IMR-90 (cell line): ENCODE measurements at regions not wholly inside any gene's neighbourhood (a gene's known extent, or its start where the extent isn't known, plus 50 kb on each side); places are given as distances from the start of the nearest gene placed in this dataset.

ENCODE experiments used
- ATAC-seq: fragments of 200-7000 bp; cut with Tn5 transposase; 2 replicates; pipeline ENCODE4 v1.9.1; 2020; ENCODE audit warnings: low read depth, mild to moderate bottlenecking, moderate library complexity
- BruUV-seq: library from RNA; stranded (reverse); fragments of 400-500 nt; replicated peaks from 2 replicates; lab custom pipeline; 2021; lab: Mats Ljungman, UMichigan
- CTCF ChIA-PET: fragments of 300-600 bp; formaldehyde crosslinking; extraction: SDS; loops from one replicate; lab custom pipeline; 2021; ENCODE audit warnings: antibody characterized with exemption; lab: Yijun Ruan, JAX
- POLR2A ChIA-PET: fragments of 300-600 bp; sonication (Branson Sonifier 250); formaldehyde crosslinking; loops from one replicate; lab custom pipeline; 2022; ENCODE audit warnings: antibody characterized with exemption; ENCODE audit not compliant: unreplicated experiment; lab: Charles Lee
- DNase-seq: peaks from one replicate; pipeline ENCODE4 v3.0.0; 2013
- H2AFZ ChIP-seq: replicated peaks from 2 replicates; pipeline ENCODE3; 2013; ENCODE audit warnings: low read length, mild to moderate bottlenecking; ENCODE audit not compliant: poor library complexity
- H2AK5ac ChIP-seq: 2 replicates; pipeline ENCODE4 v1.6.1; 2013; ENCODE audit warnings: low read depth, low read length, inconsistent platforms
- H2AK9ac ChIP-seq: replicated peaks from 2 replicates; pipeline ENCODE3; 2013; ENCODE audit warnings: mild to moderate bottlenecking, low read depth, low read length, moderate library complexity; ENCODE audit not compliant: poor library complexity
- H2BK120ac ChIP-seq: 2 replicates; pipeline ENCODE4 v1.6.1; 2013; ENCODE audit warnings: low read depth, low read length, inconsistent platforms
- H2BK15ac ChIP-seq: 3 replicates; pipeline ENCODE4 v1.6.1; 2013; ENCODE audit warnings: low read depth, low read length, inconsistent platforms
- H2BK20ac ChIP-seq: 2 replicates; pipeline ENCODE4 v1.6.1; 2013; ENCODE audit warnings: low read depth, mild to moderate bottlenecking, inconsistent platforms, low read length, moderate library complexity
- H2BK5ac ChIP-seq: 2 replicates; pipeline ENCODE4 v1.6.1; 2013; ENCODE audit warnings: mild to moderate bottlenecking, low read depth, low read length, inconsistent platforms; ENCODE audit not compliant: poor library complexity, severe bottlenecking
- H3K14ac ChIP-seq: replicated peaks from 2 replicates; pipeline ENCODE4 v1.6.1; 2013; ENCODE audit warnings: low read depth, low read length, inconsistent platforms
- H3K18ac ChIP-seq: 2 replicates; pipeline ENCODE4 v1.6.1; 2013; ENCODE audit warnings: low read depth, low read length, control low read depth
- H3K23ac ChIP-seq: 2 replicates; pipeline ENCODE4 v1.6.1; 2013; ENCODE audit warnings: low read depth, low read length, inconsistent platforms
- H3K27ac ChIP-seq: 2 replicates; pipeline ENCODE4 v1.5.1; 2013; ENCODE audit warnings: mild to moderate bottlenecking, control low read depth, low read length; ENCODE audit not compliant: insufficient read depth
- H3K27me3 ChIP-seq: 2 replicates; pipeline ENCODE4 v1.6.1; 2013; ENCODE audit warnings: low read length; ENCODE audit not compliant: control insufficient read depth, insufficient read depth
- H3K36me3 ChIP-seq: 2 replicates; pipeline ENCODE4 v1.6.1; 2013; ENCODE audit warnings: low read length, mixed read lengths; ENCODE audit not compliant: control insufficient read depth, insufficient read depth
- H3K4ac ChIP-seq: 2 replicates; pipeline ENCODE4 v1.6.1; 2013; ENCODE audit warnings: low read depth, low read length, inconsistent platforms
- H3K4me1 ChIP-seq: 2 replicates; pipeline ENCODE4 v1.6.1; 2013; ENCODE audit warnings: low read length, mixed read lengths; ENCODE audit not compliant: control insufficient read depth, insufficient read depth
- H3K4me2 ChIP-seq: 2 replicates; pipeline ENCODE4 v1.6.1; 2013; ENCODE audit warnings: low read depth, mild to moderate bottlenecking, control low read depth, low read length, moderate library complexity
- H3K4me3 ChIP-seq: 2 replicates; pipeline ENCODE4 v1.5.1; 2013; ENCODE audit warnings: low read depth, mild to moderate bottlenecking, control low read depth, low read length, moderate library complexity; ENCODE audit not compliant: insufficient read depth
- H3K56ac ChIP-seq: 2 replicates; pipeline ENCODE4 v1.6.1; 2013; ENCODE audit warnings: low read length, inconsistent platforms; ENCODE audit not compliant: insufficient read depth; ENCODE audit errors: extremely low read depth
- H3K79me1 ChIP-seq, 2 experiments: 2 replicates each; pipeline ENCODE4 v1.6.1; 2013; ENCODE audit warnings: low read length in 2 of 2, inconsistent platforms in 1 of 2, low read depth in 1 of 2
- H3K9ac ChIP-seq: 2 replicates; pipeline ENCODE4 v1.6.1; 2013; ENCODE audit warnings: low read depth, low read length, control low read depth
- H3K9me1 ChIP-seq: 2 replicates; pipeline ENCODE4 v1.6.1; 2013; ENCODE audit warnings: low read length, inconsistent platforms; ENCODE audit not compliant: insufficient read depth
- H3K9me3 ChIP-seq: 2 replicates; pipeline ENCODE4 v1.6.1; 2013; ENCODE audit warnings: low read length; ENCODE audit not compliant: control insufficient read depth, insufficient read depth
- H4K20me1 ChIP-seq: 2 replicates; pipeline ENCODE4 v1.6.1; 2013; ENCODE audit warnings: low read length, inconsistent platforms; ENCODE audit not compliant: insufficient read depth
- H4K5ac ChIP-seq: 2 replicates; pipeline ENCODE4 v1.6.1; 2013; ENCODE audit warnings: mild to moderate bottlenecking, low read depth, low read length, control low read depth
- H4K8ac ChIP-seq, 2 experiments: 2 replicates each; pipeline ENCODE4 v1.6.1; 2013; ENCODE audit warnings: low read depth in 2 of 2, low read length in 2 of 2, control low read depth in 1 of 2, inconsistent platforms in 1 of 2
- H4K91ac ChIP-seq: 2 replicates; pipeline ENCODE4 v1.6.1; 2013; ENCODE audit warnings: low read depth, low read length, inconsistent platforms; ENCODE audit not compliant: insufficient read depth
- BHLHE40 ChIP-seq: fragments of 150-350 bp; IDR thresholded peaks from 2 replicates; pipeline ENCODE4 v1.6.1; 2016; ENCODE audit warnings: mild to moderate bottlenecking, low read depth, low read length
- CEBPB ChIP-seq: IDR thresholded peaks from 2 replicates; pipeline ENCODE4 v1.6.1; 2012; ENCODE audit warnings: low read depth, low read length, improper control_type of control experiment
- CHD1 ChIP-seq: IDR thresholded peaks from 2 replicates; pipeline ENCODE4 v1.6.1; 2012; ENCODE audit warnings: low read depth, low read length, improper control_type of control experiment
- FOS ChIP-seq: fragments of 150-350 bp; IDR thresholded peaks from 2 replicates; pipeline ENCODE4 v1.6.1; 2016; ENCODE audit warnings: low read depth, low read length
- MAFK ChIP-seq: IDR thresholded peaks from 2 replicates; pipeline ENCODE4 v1.6.1; 2012; ENCODE audit warnings: low read depth, low read length, improper control_type of control experiment
- MAZ ChIP-seq: IDR thresholded peaks from 2 replicates; pipeline ENCODE4 v1.6.1; 2012; ENCODE audit warnings: low read depth, mild to moderate bottlenecking, low read length, improper control_type of control experiment, moderate library complexity, borderline replicate concordance
- MXI1 ChIP-seq: IDR thresholded peaks from 2 replicates; pipeline ENCODE4 v1.6.1; 2012; ENCODE audit warnings: low read depth, mild to moderate bottlenecking, low read length, moderate library complexity, borderline replicate concordance
- NFE2L2 ChIP-seq: fragments of 150-350 bp; IDR thresholded peaks from 2 replicates; pipeline ENCODE4 v1.6.1; 2016; ENCODE audit warnings: low read depth, mild to moderate bottlenecking, low read length
- POLR2A ChIP-seq: IDR thresholded peaks from 2 replicates; pipeline ENCODE4 v1.6.1; 2012; ENCODE audit warnings: mild to moderate bottlenecking, low read depth, low read length
- RAD21 ChIP-seq: IDR thresholded peaks from 2 replicates; pipeline ENCODE4 v1.6.1; 2012; ENCODE audit warnings: low read length, improper control_type of control experiment
- RCOR1 ChIP-seq: IDR thresholded peaks from 2 replicates; pipeline ENCODE4 v1.6.1; 2012; ENCODE audit warnings: mild to moderate bottlenecking, low read length, improper control_type of control experiment; ENCODE audit not compliant: insufficient replicate concordance
- RFX5 ChIP-seq: IDR thresholded peaks from 2 replicates; pipeline ENCODE4 v1.8.0; 2012; ENCODE audit warnings: low read depth, mild to moderate bottlenecking, low read length, moderate library complexity
- SMC3 ChIP-seq: fragments of 150-350 bp; IDR thresholded peaks from 2 replicates; pipeline ENCODE4 v1.6.1; 2016; ENCODE audit warnings: low read depth, mild to moderate bottlenecking, antibody characterized with exemption, low read length, moderate library complexity
- USF2 ChIP-seq: fragments of 150-350 bp; IDR thresholded peaks from 2 replicates; pipeline ENCODE4 v1.6.1; 2017; ENCODE audit warnings: mild to moderate bottlenecking, antibody characterized with exemption, low read length, low read depth
- WGBS, 2 experiments: methylation state at CpG; one replicate each; pipeline versions ENCODE4 v1.1.5 to v1.1.7; 2013; ENCODE audit warnings: missing lambda C conversion rate in 2 of 2; ENCODE audit not compliant: insufficient read length in 1 of 2; ENCODE audit errors: extremely low coverage in 2 of 2; 5-methylcytosine and 5-hydroxymethylcytosine counted together
- dilution Hi-C: fragments of 300-500 bp; cut with HindIII; formaldehyde crosslinking; loops from one replicate; pipeline ENCODE4 v1.14.3; 2018; ENCODE audit warnings: low sequenced_read_pairs; ENCODE audit not compliant: unreplicated experiment
- in situ Hi-C: fragments of 300-500 bp; cut with MboI; formaldehyde crosslinking; loops from 3 replicates; pipeline ENCODE4 v1.14.3; 2019; ENCODE audit warnings: low sequenced_read_pairs, inconsistent platforms, mixed read lengths
- intact Hi-C: fragments of 100-400 bp; cut with micrococcal nuclease; formaldehyde crosslinking; loops from 2 replicates; pipeline ENCODE4 v1.10.0; 2022
- TF ChIP-seq, protein P1 (sequence below): fragments of 150-350 bp; IDR thresholded peaks from 2 replicates; pipeline ENCODE4 v1.6.1; 2016; ENCODE audit warnings: low read depth, mild to moderate bottlenecking, low read length, moderate library complexity, borderline replicate concordance
- TF ChIP-seq, protein P2 (sequence below): conservative IDR thresholded peaks from 2 replicates; pipeline ENCODE4 v1.5.1; 2012; ENCODE audit warnings: mild to moderate bottlenecking, low read depth, low read length, improper control_type of control experiment

DNA sequence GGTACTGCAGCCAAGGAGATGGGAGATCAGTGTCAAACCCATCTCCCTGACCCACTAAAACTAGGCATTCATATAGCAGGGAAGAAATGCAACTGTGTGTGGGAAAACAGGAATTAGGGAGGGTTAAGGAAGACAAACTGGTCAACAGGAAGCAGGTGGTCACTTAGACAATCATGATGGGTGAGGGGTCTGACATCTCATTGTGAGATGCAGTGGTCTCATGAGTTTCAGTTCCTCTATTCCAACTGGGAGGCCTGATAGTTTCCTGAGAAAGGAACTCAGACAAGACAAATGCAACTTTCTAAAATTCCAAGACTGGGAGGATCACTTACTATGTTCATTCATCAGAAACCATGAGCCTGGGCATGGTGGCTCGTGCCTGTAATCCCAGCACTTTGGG lies 361.4 kb upstream of the C16orf82 start:
- H4K20me1 ChIP-seq, result no peaks in the 10 kb centered on the region
- no peaks in the 10 kb centered on the region for H3K36me3 ChIP-seq
- BruUV-seq, result no TSS peak
- no peak overlapping the region for H2BK20ac ChIP-seq
- H3K79me1 ChIP-seq, result no peaks in the 10 kb centered on the region
- H3K27ac ChIP-seq, result no peak overlapping the region
- no peak overlapping the region for H3K14ac ChIP-seq
- no peak overlapping the region for H3K9ac ChIP-seq
- no peak overlapping the region for H4K8ac ChIP-seq
- H3K4me3 ChIP-seq, result no peak overlapping the region
- H2BK15ac ChIP-seq, result no peak overlapping the region
- in situ Hi-C loops, result no loop called here
- dilution Hi-C loops, result no loop called here
- DNase-seq (no peak), ATAC-seq (no peak)
- H2AK5ac ChIP-seq, result no peak overlapping the region
- no peak overlapping the region for H4K5ac ChIP-seq
- H3K27me3 ChIP-seq, result no peaks in the 10 kb centered on the region
- H2BK120ac ChIP-seq, result no peak overlapping the region
- H3K9me1 ChIP-seq, result no peaks in the 10 kb centered on the region
- no peak overlapping the region for H4K91ac ChIP-seq
- H2AK9ac ChIP-seq, result no peak overlapping the region
- intact Hi-C loops, result no loop called here
- no peak overlapping the region for H2BK5ac ChIP-seq
- no peak overlapping the region for H2AFZ ChIP-seq
- no peak overlapping the region for H3K18ac ChIP-seq
- ChIA-PET POLR2A (no interaction called here), CTCF (no interaction called here)
- TF ChIP-seq BHLHE40, result no peak
- TF ChIP-seq, protein P1, sequence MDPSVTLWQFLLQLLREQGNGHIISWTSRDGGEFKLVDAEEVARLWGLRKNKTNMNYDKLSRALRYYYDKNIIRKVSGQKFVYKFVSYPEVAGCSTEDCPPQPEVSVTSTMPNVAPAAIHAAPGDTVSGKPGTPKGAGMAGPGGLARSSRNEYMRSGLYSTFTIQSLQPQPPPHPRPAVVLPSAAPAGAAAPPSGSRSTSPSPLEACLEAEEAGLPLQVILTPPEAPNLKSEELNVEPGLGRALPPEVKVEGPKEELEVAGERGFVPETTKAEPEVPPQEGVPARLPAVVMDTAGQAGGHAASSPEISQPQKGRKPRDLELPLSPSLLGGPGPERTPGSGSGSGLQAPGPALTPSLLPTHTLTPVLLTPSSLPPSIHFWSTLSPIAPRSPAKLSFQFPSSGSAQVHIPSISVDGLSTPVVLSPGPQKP, result no peak
- no peak for TF ChIP-seq MXI1
- TF ChIP-seq CEBPB, result no peak
- TF ChIP-seq POLR2A, result no peak
- no peak for TF ChIP-seq SMC3
- TF ChIP-seq USF2, result no peak
- no peak for TF ChIP-seq CHD1
- no peak for TF ChIP-seq RAD21
- no peak for TF ChIP-seq MAFK
- TF ChIP-seq FOS, result no peak
- no peak for TF ChIP-seq MAZ
- TF ChIP-seq, protein P2, sequence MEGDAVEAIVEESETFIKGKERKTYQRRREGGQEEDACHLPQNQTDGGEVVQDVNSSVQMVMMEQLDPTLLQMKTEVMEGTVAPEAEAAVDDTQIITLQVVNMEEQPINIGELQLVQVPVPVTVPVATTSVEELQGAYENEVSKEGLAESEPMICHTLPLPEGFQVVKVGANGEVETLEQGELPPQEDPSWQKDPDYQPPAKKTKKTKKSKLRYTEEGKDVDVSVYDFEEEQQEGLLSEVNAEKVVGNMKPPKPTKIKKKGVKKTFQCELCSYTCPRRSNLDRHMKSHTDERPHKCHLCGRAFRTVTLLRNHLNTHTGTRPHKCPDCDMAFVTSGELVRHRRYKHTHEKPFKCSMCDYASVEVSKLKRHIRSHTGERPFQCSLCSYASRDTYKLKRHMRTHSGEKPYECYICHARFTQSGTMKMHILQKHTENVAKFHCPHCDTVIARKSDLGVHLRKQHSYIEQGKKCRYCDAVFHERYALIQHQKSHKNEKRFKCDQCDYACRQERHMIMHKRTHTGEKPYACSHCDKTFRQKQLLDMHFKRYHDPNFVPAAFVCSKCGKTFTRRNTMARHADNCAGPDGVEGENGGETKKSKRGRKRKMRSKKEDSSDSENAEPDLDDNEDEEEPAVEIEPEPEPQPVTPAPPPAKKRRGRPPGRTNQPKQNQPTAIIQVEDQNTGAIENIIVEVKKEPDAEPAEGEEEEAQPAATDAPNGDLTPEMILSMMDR, result no peak
- no peak for TF ChIP-seq NFE2L2
- TF ChIP-seq RFX5, result no peak
- no peak for TF ChIP-seq RCOR1
- H3K4me2 ChIP-seq, result no peak overlapping the region
- no peak overlapping the region for H3K56ac ChIP-seq
- H3K4me1 ChIP-seq, result no peaks in the 10 kb centered on the region
- no peak overlapping the region for H3K4ac ChIP-seq
- H3K9me3 ChIP-seq, result no peaks in the 10 kb centered on the region
- no peak overlapping the region for H3K23ac ChIP-seq
- 0% methylated on average over 1 of the region's 1 CpG; no CpG with 5 or more reads in 1 of the 2 experiments for WGBS, 2 experiments
